22Rv1 (cell line): ENCODE measurements at regions not wholly inside any gene's neighbourhood (a gene's known extent, or its start where the extent isn't known, plus 50 kb on each side); places are given as distances from the start of the nearest gene placed in this dataset.

Source experiments
- H3K27ac ChIP-seq: fragments of 450-650 bp; 2 replicates; pipeline ENCODE4 v1.5.1; 2017
- ZFX ChIP-seq: fragments of 450-650 bp; IDR thresholded peaks from 2 replicates; pipeline ENCODE4 v1.6.1; 2017; ENCODE audit warnings: antibody characterized with exemption, borderline replicate concordance
- TF ChIP-seq, protein P1 (sequence below): fragments of 450-650 bp; IDR thresholded peaks from 2 replicates; pipeline ENCODE4 v1.5.1; 2017; ENCODE audit warnings: mild to moderate bottlenecking

DNA sequence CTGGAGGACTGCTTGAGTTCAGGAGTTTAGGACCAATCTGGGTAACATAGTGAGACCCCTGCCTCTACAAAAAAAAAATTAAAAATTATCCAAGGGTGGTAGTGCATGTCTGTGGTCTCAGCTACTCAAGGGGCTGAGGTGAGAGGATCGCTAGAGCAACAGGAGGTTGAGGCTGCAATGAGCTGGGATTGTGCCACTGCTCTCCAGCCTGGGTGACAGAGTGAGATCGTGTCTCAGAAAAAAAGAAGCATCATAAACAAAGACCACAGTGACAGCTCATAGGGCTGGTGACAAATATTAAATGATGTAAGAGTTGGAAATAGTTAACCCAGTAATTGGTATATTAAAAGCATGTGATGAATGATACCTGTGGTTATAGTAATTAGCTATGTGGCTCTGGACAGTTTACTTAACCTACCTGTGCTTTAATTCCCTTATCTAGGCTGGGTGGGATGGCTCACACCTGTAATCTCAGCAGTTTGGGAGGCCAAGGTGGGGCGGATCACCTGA is 68.0 kb downstream of the GSC start:
- no peak for TF ChIP-seq ZFX
- no peak overlapping the region for H3K27ac ChIP-seq

DNA sequence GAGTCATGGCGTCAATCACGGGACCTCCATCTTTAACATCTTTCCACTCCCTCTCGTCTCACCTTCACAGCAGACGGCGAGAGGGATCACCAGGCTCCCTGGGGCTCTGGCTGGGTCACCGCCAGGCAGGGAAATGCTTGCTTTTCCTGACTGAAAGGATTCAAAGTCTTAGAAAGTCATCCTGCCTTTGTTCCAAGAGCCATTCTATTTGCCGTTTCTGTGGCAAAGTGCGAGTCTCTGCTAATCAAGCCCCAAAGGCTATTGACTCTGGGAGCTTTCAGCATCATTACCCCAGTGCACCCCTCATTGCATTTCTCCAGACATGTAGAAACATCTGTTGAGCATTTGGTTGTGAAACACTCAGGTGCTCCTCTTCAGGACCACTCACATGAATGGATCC is 69.6 kb downstream of the GSC start:
- no peak overlapping the region for H3K27ac ChIP-seq
- TF ChIP-seq ZFX: no peak
- TF ChIP-seq, protein P1, sequence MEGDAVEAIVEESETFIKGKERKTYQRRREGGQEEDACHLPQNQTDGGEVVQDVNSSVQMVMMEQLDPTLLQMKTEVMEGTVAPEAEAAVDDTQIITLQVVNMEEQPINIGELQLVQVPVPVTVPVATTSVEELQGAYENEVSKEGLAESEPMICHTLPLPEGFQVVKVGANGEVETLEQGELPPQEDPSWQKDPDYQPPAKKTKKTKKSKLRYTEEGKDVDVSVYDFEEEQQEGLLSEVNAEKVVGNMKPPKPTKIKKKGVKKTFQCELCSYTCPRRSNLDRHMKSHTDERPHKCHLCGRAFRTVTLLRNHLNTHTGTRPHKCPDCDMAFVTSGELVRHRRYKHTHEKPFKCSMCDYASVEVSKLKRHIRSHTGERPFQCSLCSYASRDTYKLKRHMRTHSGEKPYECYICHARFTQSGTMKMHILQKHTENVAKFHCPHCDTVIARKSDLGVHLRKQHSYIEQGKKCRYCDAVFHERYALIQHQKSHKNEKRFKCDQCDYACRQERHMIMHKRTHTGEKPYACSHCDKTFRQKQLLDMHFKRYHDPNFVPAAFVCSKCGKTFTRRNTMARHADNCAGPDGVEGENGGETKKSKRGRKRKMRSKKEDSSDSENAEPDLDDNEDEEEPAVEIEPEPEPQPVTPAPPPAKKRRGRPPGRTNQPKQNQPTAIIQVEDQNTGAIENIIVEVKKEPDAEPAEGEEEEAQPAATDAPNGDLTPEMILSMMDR: no peak

DNA sequence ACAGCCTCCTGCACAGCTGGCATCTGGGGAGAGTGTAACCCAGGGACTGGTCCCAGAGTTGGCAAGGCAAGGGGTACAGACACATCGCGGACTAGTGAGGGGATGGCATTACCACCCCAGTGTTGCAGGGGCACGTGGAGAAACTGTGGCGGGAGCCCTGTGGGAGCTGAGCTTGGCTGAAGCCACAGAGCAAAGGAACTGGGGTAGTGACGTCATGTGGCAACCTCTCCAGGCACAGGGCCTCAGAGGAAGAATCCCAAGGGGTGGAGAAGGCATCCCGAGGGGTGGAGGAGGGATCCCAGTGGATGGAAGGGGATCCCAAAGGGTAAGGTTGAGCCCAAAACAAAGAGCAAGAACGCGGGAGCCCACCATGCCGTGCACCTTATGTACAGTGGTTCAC is 70.1 kb downstream of the GSC start:
- no peak overlapping the region for H3K27ac ChIP-seq
- TF ChIP-seq ZFX: no peak
- TF ChIP-seq, protein P1: no peak

DNA sequence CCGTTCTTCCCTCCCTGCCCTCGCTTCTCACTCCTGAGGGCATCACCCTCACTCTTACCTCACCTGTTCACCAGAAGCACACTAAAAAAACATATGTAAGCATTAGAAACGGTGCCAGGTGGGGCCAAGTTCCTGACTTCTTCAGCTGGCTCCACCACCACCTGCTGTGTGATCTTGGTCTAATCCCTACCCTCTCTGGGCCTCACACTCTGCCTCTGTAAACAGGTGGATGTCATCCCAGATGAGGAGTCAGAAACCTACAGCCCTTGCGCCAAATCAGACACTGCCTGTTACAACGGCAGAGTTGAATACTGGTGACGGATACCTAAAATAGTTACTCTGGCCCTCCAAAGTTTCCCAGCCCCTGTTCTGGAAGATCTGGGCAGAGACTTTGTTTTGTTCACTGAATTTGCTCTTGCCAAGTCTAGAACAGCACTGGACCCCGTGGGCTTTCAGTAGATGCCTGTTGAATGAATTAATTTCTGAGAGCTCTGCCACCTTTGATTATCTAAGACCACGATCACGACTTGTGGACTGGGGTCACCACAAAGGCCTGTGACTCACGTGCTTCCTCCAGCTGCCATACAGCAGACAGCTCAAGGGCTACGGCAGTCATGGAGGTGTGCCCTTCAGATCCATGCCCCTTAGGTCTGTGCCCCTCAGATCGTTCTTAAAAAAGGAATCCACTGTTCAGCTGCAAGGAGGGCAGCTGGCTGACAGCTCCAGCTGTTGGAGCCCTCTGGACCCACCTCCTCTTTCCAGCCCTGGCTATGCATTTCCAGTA is 71.9 kb downstream of the GSC start:
- TF ChIP-seq, protein P1: no peak
- no peak for TF ChIP-seq ZFX
- no peak overlapping the region for H3K27ac ChIP-seq

DNA sequence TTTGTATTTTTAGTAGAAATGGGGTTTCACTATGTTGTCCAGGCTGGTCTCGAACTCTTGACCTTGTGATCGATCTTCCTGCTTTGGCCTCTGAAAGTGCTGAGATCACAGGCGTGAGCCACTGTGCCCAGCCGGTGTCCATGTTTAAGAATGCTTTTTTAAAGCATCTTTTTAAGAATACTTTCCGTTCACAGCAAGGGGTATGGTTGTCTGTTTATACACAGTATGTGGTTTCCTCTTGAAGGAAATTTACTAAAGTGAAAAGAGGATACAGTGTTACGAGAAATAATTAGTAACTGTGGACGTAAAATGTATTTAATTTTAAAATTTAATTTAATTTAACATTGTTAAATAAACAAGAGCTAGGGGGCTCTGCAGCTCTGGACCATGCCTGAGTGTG is 73.4 kb downstream of the GSC start:
- TF ChIP-seq, protein P1: no peak
- no peak for TF ChIP-seq ZFX
- no peak overlapping the region for H3K27ac ChIP-seq

DNA sequence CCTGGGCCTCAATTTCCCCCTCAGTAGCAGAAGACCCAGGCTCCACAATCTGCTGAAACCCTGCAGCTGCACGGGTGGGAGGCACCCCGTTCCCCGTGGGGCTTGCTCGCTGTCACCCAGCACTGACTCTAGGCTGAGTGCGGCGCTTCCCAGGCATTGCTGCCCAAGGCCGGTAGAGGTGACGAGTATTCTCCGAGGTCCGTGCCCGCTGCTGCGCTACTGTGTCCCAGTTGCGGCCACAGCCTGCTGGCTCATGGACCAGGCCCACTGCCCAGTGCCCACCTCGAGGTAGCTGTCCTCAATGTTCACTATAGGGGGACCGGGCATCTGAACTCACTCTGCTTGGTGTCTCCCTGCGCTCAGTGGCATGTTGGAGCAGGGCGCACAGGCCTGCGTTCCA is 74.7 kb downstream of the GSC start:
- TF ChIP-seq ZFX: no peak
- TF ChIP-seq, protein P1: no peak
- no peak overlapping the region for H3K27ac ChIP-seq

DNA sequence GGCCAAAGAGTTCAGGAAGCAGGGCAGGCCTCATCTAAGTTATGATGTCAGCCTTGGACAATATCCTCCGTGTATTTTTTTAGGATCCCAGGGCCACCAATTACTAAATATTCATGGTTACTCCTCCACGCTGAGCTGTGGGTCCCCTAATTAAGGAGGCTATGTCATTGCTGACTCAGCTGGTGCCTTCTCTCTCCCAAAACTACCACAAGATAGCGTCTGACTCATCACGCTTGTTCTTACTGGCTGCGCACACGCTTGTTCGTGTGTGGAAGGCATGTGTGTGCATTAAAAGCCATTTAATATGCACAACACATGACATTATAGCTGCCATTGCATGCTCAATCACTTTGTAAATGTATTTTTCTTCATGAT is 78.3 kb downstream of the GSC start:
- H3K27ac ChIP-seq: no peak overlapping the region
- TF ChIP-seq, protein P1: no peak
